ENCODE measurements at regions not wholly inside any gene's neighbourhood (a gene's known extent, or its start where the extent isn't known, plus 50 kb on each side); places are given as distances from the start of the nearest gene placed in this dataset.
"Not testable (repeated sequence)": the region's sequence is repeated elsewhere in the genome, so short reads cannot be mapped to it uniquely, and the experiment has no call there.

- ATAC-seq = no peak
These were observed 141.0 kb upstream of the POU3F1 start for GRCh38 chr1:38187552-38187951.

GRCh38 chr1:38186566-38186965 lies 140.0 kb upstream of the POU3F1 start:
- ATAC-seq = no peak
- intact Hi-C loops (cut with DNase I, micrococcal nuclease) = no loop called here
- no peaks in the 10 kb centered on the region for H3K9me3 ChIP-seq

More at GRCh38 chr1:38187552-38187951, 141.0 kb upstream of the POU3F1 start:
- Histone ChIP-seq H3K9me3 (no peaks in the 10 kb centered on the region), H3K36me3 (ENCODE audit: low read depth) (no peaks in the 10 kb centered on the region), H3K4me3 (no peak overlapping the region), H3K4me1 (ENCODE audit: low read depth) (no peaks in the 10 kb centered on the region)
- DNase-seq = no peak
- intact Hi-C loops (cut with DNase I, micrococcal nuclease) = no loop called here
- no peak for TF ChIP-seq CTCF (IDR thresholded peaks at IDR 0.05)

GRCh38 chr1:38185913-38186312 lies 139.3 kb upstream of the POU3F1 start:
- H3K4me1 ChIP-seq (ENCODE audit: low read depth) = no peaks in the 10 kb centered on the region
- no peak for TF ChIP-seq CTCF (IDR thresholded peaks at IDR 0.05)
- intact Hi-C loops (cut with DNase I, micrococcal nuclease) = no loop called here
- no peaks in the 10 kb centered on the region for H3K9me3 ChIP-seq
- H3K36me3 ChIP-seq (ENCODE audit: low read depth) = no peaks in the 10 kb centered on the region
- ATAC-seq = no peak
- no peak for DNase-seq
- no peak overlapping the region for H3K4me3 ChIP-seq

More at GRCh38 chr1:38186566-38186965, 140.0 kb upstream of the POU3F1 start:
- DNase-seq = no peak
- no peaks in the 10 kb centered on the region for H3K4me1 ChIP-seq (ENCODE audit: low read depth)
- H3K36me3 ChIP-seq (ENCODE audit: low read depth) = no peaks in the 10 kb centered on the region
- TF ChIP-seq CTCF (IDR thresholded peaks at IDR 0.05) = no peak
- no peak overlapping the region for H3K4me3 ChIP-seq

GRCh38 chr1:38183747-38184146 lies 137.2 kb upstream of the POU3F1 start:
- Histone ChIP-seq H3K4me3 (no peak overlapping the region), H3K9me3 (no peaks in the 10 kb centered on the region), H3K36me3 (ENCODE audit: low read depth) (no peaks in the 10 kb centered on the region), H3K4me1 (ENCODE audit: low read depth) (no peaks in the 10 kb centered on the region)
- DNase-seq = no peak
- intact Hi-C loops (cut with DNase I, micrococcal nuclease) = no loop called here
- TF ChIP-seq CTCF (IDR thresholded peaks at IDR 0.05) = no peak
- no peak for ATAC-seq

GRCh38 chr1:38183096-38183495 lies 136.5 kb upstream of the POU3F1 start:
- no peak for DNase-seq
- Histone ChIP-seq H3K9me3 (no peaks in the 10 kb centered on the region), H3K4me3 (no peak overlapping the region), H3K36me3 (ENCODE audit: low read depth) (no peaks in the 10 kb centered on the region), H3K4me1 (ENCODE audit: low read depth) (no peaks in the 10 kb centered on the region)
- intact Hi-C loops (cut with DNase I, micrococcal nuclease) = no loop called here
- ATAC-seq = no peak
- TF ChIP-seq CTCF (IDR thresholded peaks at IDR 0.05) = no peak

- ATAC-seq; H3K4me1 ChIP-seq (ENCODE audit: low read depth); DNase-seq; intact Hi-C loops (cut with DNase I, micrococcal nuclease); H3K9me3 ChIP-seq; H3K36me3 ChIP-seq (ENCODE audit: low read depth); H3K4me3 ChIP-seq: not testable (repeated sequence)
These were observed 133.8 kb upstream of the POU3F1 start for GRCh38 chr1:38180388-38180787.

All from mucosa of descending colon (tissue), 3 donors.